B cell (primary cell): ENCODE measurements at regions not wholly inside any gene's neighbourhood (a gene's known extent, or its start where the extent isn't known, plus 50 kb on each side); places are given as distances from the start of the nearest gene placed in this dataset.

ENCODE experiments used
- EZH2 ChIP-seq: IDR thresholded peaks from 2 replicates; pipeline ENCODE4 v1.6.1; 2012; ENCODE audit warnings: borderline replicate concordance, low read depth, mild to moderate bottlenecking, moderate library complexity, low read length; ENCODE audit not compliant: insufficient read depth, poor library complexity, severe bottlenecking
- TF ChIP-seq, protein P1 (sequence below): fragments of 200-600 bp; IDR thresholded peaks from one replicate; pipeline ENCODE4 v1.8.0; 2022; ENCODE audit warnings: antibody characterized with exemption, mild to moderate bottlenecking

DNA sequence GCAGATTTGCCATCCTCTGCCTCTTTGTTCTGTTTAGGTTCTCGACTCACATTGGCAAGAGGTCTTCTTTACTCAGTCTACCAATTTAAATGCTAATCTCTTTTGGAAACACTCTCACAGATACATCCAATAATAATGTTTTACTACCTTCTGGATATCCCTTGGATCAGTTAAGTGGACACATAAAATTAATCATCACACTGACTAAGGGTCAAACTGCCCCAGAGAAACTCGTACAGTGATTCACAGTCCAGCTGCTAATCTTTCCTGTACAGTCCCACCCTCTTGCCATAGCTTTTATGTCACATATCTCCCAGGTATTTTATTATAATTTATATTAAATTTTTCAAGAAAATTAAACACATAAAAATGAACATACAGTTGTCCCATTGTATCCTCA lies 360.8 kb upstream of the RGMA start:
- TF ChIP-seq, protein P1, sequence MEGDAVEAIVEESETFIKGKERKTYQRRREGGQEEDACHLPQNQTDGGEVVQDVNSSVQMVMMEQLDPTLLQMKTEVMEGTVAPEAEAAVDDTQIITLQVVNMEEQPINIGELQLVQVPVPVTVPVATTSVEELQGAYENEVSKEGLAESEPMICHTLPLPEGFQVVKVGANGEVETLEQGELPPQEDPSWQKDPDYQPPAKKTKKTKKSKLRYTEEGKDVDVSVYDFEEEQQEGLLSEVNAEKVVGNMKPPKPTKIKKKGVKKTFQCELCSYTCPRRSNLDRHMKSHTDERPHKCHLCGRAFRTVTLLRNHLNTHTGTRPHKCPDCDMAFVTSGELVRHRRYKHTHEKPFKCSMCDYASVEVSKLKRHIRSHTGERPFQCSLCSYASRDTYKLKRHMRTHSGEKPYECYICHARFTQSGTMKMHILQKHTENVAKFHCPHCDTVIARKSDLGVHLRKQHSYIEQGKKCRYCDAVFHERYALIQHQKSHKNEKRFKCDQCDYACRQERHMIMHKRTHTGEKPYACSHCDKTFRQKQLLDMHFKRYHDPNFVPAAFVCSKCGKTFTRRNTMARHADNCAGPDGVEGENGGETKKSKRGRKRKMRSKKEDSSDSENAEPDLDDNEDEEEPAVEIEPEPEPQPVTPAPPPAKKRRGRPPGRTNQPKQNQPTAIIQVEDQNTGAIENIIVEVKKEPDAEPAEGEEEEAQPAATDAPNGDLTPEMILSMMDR: no peak
- no peak for TF ChIP-seq EZH2
